ENCODE measurements at regions not wholly inside any gene's neighbourhood (a gene's known extent, or its start where the extent isn't known, plus 50 kb on each side); places are given as distances from the start of the nearest gene placed in this dataset.
A peak's percentile ranks its signal among the peaks of the same experiment; 100 is the strongest.

DNA sequence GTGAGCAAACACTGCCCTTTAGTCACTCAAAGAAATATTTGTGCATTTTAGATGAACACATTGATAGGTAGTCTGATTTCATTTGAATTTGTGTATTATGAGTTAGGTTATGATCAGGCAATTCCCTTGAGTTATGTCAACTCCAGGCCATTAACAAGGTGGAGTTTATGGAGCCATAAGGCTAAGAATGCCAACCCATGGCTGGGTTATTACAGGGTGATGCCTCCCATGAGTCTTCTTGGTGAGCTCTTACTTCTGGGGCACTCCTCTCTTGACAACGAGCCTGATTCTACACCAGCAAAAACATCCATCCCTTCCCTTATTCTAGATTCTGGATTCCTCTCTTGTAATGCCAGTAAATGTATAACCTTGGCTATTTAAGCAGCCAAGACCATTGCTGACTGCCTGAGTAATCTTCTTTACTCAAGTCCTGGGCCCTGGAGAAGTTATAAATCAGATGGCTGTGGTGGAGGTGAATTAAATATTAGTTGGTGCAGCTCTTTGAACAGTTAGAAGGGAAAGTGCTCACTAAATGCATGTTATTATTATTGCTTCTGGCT lies 645.7 kb upstream of the TENM4 start:
- H3K4me3 ChIP-seq (ENCODE audit: low read length in 3 of 3) = no peak overlapping the region
- no peaks in the 10 kb centered on the region for H3K27me3 ChIP-seq (ENCODE audit: control insufficient read depth, insufficient read depth, low read length)
- FAIRE-seq = no peak
- H3K9ac ChIP-seq (ENCODE audit: low read length in 3 of 3) = no peak overlapping the region
- no peak overlapping the region for H3K27ac ChIP-seq (ENCODE audit: low read depth in 2 of 2, low read length in 2 of 2)
- H3K9me3 ChIP-seq (ENCODE audit: control insufficient read depth in 2 of 3, insufficient read depth in 1 of 3, low read length in 3 of 3) = no peaks in the 10 kb centered on the region
- peak in 2 of 5 donors; percentile 8 to 17 for DNase-seq
- intact Hi-C loops (cut with DNase I) = no loop called here
- H3K4me1 ChIP-seq (ENCODE audit: control insufficient read depth in 2 of 3, insufficient read depth in 2 of 3, low read depth in 1 of 3, low read length in 3 of 3) = peaks cover 0 to 2% (median 0%) of the 10 kb centered on the region in 3 donors
- no peaks in the 10 kb centered on the region for H3K36me3 ChIP-seq (ENCODE audit: control insufficient read depth in 2 of 3, insufficient read depth in 3 of 3, low read length in 3 of 3)
- TF ChIP-seq, protein P1, sequence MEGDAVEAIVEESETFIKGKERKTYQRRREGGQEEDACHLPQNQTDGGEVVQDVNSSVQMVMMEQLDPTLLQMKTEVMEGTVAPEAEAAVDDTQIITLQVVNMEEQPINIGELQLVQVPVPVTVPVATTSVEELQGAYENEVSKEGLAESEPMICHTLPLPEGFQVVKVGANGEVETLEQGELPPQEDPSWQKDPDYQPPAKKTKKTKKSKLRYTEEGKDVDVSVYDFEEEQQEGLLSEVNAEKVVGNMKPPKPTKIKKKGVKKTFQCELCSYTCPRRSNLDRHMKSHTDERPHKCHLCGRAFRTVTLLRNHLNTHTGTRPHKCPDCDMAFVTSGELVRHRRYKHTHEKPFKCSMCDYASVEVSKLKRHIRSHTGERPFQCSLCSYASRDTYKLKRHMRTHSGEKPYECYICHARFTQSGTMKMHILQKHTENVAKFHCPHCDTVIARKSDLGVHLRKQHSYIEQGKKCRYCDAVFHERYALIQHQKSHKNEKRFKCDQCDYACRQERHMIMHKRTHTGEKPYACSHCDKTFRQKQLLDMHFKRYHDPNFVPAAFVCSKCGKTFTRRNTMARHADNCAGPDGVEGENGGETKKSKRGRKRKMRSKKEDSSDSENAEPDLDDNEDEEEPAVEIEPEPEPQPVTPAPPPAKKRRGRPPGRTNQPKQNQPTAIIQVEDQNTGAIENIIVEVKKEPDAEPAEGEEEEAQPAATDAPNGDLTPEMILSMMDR (IDR thresholded peaks at IDR 0.05; ENCODE audit: borderline replicate concordance, extremely low read depth, insufficient read depth) = no peak

DNA sequence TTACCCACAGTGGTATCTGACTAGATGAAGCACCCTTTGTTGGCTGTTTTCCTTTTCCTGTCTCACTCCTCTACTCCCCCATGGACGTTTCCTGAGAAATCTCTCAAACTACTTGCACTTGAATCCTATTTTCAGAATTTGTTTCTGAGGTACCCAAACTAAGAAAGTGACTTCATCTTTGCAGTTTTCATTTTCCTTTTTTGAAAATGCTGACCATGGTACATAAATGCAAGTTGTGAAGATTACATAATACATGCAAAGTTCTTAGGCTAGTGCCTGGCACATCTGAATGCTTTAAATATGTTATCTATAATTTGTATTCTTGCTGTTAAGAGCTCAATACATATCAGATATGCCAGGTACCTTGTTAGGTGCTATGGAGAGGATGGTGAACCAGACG lies 644.7 kb upstream of the TENM4 start:
- no peak overlapping the region for H3K9ac ChIP-seq (ENCODE audit: low read length in 3 of 3)
- TF ChIP-seq, protein P1 (IDR thresholded peaks at IDR 0.05; ENCODE audit: borderline replicate concordance, extremely low read depth, insufficient read depth) = no peak
- H3K9me3 ChIP-seq (ENCODE audit: control insufficient read depth in 2 of 3, insufficient read depth in 1 of 3, low read length in 3 of 3) = no peaks in the 10 kb centered on the region
- no peaks in the 10 kb centered on the region for H3K36me3 ChIP-seq (ENCODE audit: control insufficient read depth in 2 of 3, insufficient read depth in 3 of 3, low read length in 3 of 3)
- DNase-seq = no peak
- FAIRE-seq = no peak
- no peak overlapping the region for H3K4me3 ChIP-seq (ENCODE audit: low read length in 3 of 3)
- intact Hi-C loops (cut with DNase I) = no loop called here
- peaks cover 0 to 2% (median 0%) of the 10 kb centered on the region in 3 donors for H3K4me1 ChIP-seq (ENCODE audit: control insufficient read depth in 2 of 3, insufficient read depth in 2 of 3, low read depth in 1 of 3, low read length in 3 of 3)
- H3K27me3 ChIP-seq (ENCODE audit: control insufficient read depth, insufficient read depth, low read length) = no peaks in the 10 kb centered on the region
- no peak overlapping the region for H3K27ac ChIP-seq (ENCODE audit: low read depth in 2 of 2, low read length in 2 of 2)

DNA sequence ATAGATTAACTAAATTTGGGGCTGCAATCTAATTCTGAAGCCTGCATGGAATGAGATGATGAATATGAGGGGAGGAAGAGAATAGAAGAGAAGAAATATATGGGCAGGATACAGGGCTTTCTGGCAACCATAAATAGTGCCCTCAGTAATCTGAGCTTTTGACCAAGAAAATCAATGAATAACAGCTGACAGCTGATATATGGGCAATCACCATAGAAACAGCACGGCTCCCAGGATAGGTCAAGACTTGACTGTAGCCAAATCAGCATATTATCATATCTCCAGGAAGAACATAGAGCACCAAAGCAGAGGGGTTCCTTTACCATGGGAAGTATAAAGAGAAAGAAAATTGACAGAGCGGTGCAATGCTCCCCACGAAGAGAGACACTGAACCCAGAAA lies 643.8 kb upstream of the TENM4 start:
- intact Hi-C loops (cut with DNase I) = no loop called here

More for the DNA sequence above, 643.8 kb upstream of the TENM4 start:
- DNase-seq (no peak), FAIRE-seq (no peak)
- no peaks in the 10 kb centered on the region for H3K27me3 ChIP-seq (ENCODE audit: control insufficient read depth, insufficient read depth, low read length)
- no peak overlapping the region for H3K27ac ChIP-seq (ENCODE audit: low read depth in 2 of 2, low read length in 2 of 2)
- H3K36me3 ChIP-seq (ENCODE audit: control insufficient read depth in 2 of 3, insufficient read depth in 3 of 3, low read length in 3 of 3) = no peaks in the 10 kb centered on the region
- H3K4me1 ChIP-seq (ENCODE audit: control insufficient read depth in 2 of 3, insufficient read depth in 2 of 3, low read depth in 1 of 3, low read length in 3 of 3) = peaks cover 0 to 2% (median 0%) of the 10 kb centered on the region in 3 donors
- H3K9me3 ChIP-seq (ENCODE audit: control insufficient read depth in 2 of 3, insufficient read depth in 1 of 3, low read length in 3 of 3) = no peaks in the 10 kb centered on the region
- no peak overlapping the region for H3K9ac ChIP-seq (ENCODE audit: low read length in 3 of 3)
- TF ChIP-seq, protein P1 (IDR thresholded peaks at IDR 0.05; ENCODE audit: borderline replicate concordance, extremely low read depth, insufficient read depth) = no peak
- H3K4me3 ChIP-seq (ENCODE audit: low read length in 3 of 3) = no peak overlapping the region
